ENCODE measurements at regions not wholly inside any gene's neighbourhood (a gene's known extent, or its start where the extent isn't known, plus 50 kb on each side); places are given as distances from the start of the nearest gene placed in this dataset.

DNA sequence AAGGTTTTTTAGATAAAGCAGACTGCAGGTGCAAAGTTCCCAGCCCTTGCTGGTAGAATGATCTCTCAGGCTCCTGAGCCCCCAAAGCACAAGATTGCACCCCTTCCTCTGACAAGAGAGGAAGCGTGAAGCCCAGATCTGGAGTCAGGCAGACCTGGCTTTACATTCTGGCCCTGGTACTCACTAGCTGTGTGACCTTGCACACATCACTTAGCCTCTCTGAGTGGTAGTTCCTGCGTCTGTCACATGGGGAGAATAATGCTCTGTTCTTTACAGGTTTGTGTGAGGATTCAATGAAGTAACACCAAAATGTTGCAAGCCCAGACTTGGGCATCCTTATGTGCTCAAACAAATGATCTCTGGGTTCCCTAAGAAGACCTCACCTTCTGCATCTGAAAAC, 141.5 kb downstream of the SMAD6 start:
- intact Hi-C loops (cut with micrococcal nuclease) = no loop called here
- no peak overlapping the region for H3K27ac Mint-ChIP-seq
- no peak overlapping the region for H3K4me3 Mint-ChIP-seq (ENCODE audit: low read depth)
- H3K36me3 Mint-ChIP-seq (ENCODE audit: low read depth) = no peaks in the 10 kb centered on the region
- no peaks in the 10 kb centered on the region for H3K9me3 Mint-ChIP-seq
- H3K27me3 Mint-ChIP-seq (ENCODE audit: low read depth) = peaks cover 46% of the 10 kb centered on the region
- peaks cover 4% of the 10 kb centered on the region for H3K4me1 Mint-ChIP-seq (ENCODE audit: low read depth)
- DNase-seq (ENCODE audit: low spot score) = no peak

DNA sequence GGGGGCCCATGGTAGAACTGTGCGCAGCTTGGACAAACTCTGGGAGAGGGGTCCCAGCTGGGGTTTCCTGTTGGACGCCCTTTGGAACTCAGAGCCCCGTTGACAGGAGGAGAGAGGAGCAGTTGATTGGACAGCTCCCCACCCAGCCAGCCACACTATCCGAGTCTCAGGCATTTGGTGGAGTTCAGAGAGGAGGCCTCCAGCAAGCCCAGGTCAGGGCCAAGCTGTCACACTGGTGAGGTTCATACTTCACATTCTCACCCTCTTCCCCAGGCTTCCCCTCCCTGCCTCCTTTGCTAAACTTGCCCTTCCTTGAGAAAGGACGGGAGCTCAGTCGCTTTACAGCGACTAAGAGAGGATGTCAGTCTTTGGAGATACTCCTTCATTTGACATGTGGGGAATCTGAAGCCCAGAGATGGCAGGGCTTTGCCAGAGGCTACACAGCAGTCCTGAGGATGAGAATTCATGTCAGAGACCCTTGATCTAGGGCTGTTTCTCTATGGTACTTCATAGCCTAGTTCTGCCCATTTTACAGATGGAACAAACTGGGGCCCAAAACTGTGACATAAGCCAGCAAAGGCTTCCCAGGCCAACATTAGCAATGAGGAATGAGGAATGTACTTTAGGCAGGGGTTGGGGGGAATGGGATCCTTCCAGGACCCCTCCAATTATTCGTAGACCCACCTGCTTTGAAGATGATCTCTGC, 142.2 kb downstream of the SMAD6 start:
- no peak overlapping the region for H3K27ac Mint-ChIP-seq
- H3K36me3 Mint-ChIP-seq (ENCODE audit: low read depth) = no peaks in the 10 kb centered on the region
- no peak for DNase-seq (ENCODE audit: low spot score)
- no peak overlapping the region for H3K4me3 Mint-ChIP-seq (ENCODE audit: low read depth)
- H3K27me3 Mint-ChIP-seq (ENCODE audit: low read depth) = peaks cover 46% of the 10 kb centered on the region
- no peaks in the 10 kb centered on the region for H3K9me3 Mint-ChIP-seq
- peaks cover 4% of the 10 kb centered on the region for H3K4me1 Mint-ChIP-seq (ENCODE audit: low read depth)
- intact Hi-C loops (cut with micrococcal nuclease) = no loop called here

DNA sequence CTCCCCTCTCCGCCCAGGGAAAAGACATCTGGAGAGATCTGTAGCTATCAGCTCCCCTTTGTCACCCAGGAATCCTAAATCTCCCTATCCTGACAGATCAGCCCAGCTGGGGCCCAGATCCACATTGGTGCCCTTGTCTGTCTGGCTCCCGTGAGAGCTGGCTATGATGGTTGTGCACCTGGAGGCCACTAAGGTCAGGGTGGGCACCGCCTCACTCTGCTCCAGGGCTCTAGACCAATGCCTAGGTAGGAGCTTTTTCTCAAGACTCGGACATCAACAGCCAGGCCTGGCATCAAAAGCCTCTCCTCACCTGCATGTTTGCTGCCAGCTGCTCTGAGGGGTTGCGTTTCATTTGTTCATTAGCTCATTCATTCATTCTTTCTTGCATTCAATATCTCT, 142.7 kb downstream of the SMAD6 start:
- H3K27ac Mint-ChIP-seq = no peak overlapping the region
- DNase-seq (ENCODE audit: low spot score) = no peak
- H3K36me3 Mint-ChIP-seq (ENCODE audit: low read depth) = no peaks in the 10 kb centered on the region
- H3K27me3 Mint-ChIP-seq (ENCODE audit: low read depth) = peaks cover 43% of the 10 kb centered on the region
- H3K4me3 Mint-ChIP-seq (ENCODE audit: low read depth) = no peak overlapping the region
- no peaks in the 10 kb centered on the region for H3K9me3 Mint-ChIP-seq
- peaks cover 4% of the 10 kb centered on the region for H3K4me1 Mint-ChIP-seq (ENCODE audit: low read depth)
- intact Hi-C loops (cut with micrococcal nuclease) = no loop called here

DNA sequence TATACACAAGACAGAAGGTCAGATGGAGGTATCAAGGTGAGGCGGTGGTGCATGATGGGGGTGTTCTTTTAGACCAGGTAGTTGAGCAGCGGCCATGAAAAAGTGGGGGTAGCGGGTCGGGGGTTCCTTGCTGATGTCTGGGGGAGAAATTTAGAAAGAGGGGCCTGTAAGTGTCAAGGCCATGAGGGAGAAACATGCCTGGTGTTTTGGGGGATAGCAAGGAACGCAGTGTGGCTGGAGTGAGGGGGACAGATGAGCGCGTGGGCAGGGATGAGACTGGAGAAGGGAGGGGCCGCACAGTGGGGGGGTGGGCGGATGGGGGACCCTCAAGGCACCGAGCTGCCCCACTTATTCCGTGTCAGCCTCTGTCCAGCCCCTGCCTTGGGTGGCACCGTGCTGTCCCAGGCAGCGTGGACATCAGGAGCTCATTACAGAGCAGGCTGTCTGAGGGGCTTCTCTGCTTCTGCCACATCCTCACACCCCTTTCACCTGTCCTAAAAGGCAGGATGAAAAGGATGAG, 143.3 kb downstream of the SMAD6 start:
- no peak for DNase-seq (ENCODE audit: low spot score)
- Mint-ChIP-seq H3K27ac (no peak overlapping the region), H3K9me3 (no peaks in the 10 kb centered on the region), H3K36me3 (ENCODE audit: low read depth) (no peaks in the 10 kb centered on the region), H3K27me3 (ENCODE audit: low read depth) (peaks cover 42% of the 10 kb centered on the region), H3K4me3 (ENCODE audit: low read depth) (no peak overlapping the region), H3K4me1 (ENCODE audit: low read depth) (peaks cover 4% of the 10 kb centered on the region)
- intact Hi-C loops (cut with micrococcal nuclease) = no loop called here

DNA sequence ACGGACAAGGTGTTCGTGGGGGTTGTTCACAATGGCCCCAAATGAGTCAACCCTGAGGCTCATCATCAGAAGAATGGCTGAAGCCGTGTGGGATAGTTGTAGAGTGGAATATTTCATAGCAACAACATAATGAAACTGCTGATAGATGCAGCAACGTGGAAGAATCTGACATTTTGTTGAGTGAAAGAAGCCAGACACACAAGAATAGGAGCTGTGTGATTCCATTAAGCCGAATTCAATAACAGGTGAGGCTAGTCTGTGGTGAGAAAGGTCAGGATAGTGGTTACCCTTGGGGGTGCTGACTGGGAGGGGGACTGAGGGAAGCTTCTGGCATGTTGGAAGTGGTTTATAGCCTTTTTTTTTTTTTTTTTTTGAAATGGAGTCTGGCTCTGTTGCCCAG, 144.0 kb downstream of the SMAD6 start:
- no peak for DNase-seq (ENCODE audit: low spot score)

DNA sequence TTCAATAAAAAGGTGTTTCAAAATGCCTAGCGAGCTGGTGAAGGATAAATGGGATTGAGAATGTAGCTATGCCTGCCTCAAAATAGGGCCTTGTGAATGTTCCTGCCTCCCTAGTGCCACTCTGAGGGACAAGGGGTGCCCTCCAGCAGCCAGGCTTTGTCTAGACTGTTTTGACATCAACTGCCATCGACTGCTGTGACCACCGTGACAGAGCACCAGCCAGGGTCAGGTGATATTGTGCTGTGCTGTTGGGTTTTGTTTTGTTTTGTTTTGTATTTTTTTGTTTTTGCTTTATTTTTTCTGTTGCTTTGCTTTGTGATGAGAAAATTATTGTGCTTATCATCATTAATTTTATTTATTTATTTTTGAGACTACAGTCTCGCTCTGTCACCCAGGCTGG, 144.8 kb downstream of the SMAD6 start:
- DNase-seq (ENCODE audit: low spot score) = no peak
- H3K4me3 Mint-ChIP-seq (ENCODE audit: low read depth) = no peak overlapping the region
- H3K36me3 Mint-ChIP-seq (ENCODE audit: low read depth) = no peaks in the 10 kb centered on the region
- no peaks in the 10 kb centered on the region for H3K9me3 Mint-ChIP-seq
- peaks cover 10% of the 10 kb centered on the region for H3K4me1 Mint-ChIP-seq (ENCODE audit: low read depth)
- intact Hi-C loops (cut with micrococcal nuclease) = no loop called here
- no peak overlapping the region for H3K27ac Mint-ChIP-seq
- peaks cover 29% of the 10 kb centered on the region for H3K27me3 Mint-ChIP-seq (ENCODE audit: low read depth)

More for the DNA sequence above, 144.0 kb downstream of the SMAD6 start:
- intact Hi-C loops (cut with micrococcal nuclease) = no loop called here
- Mint-ChIP-seq H3K4me3 (ENCODE audit: low read depth) (no peak overlapping the region), H3K27me3 (ENCODE audit: low read depth) (peaks cover 37% of the 10 kb centered on the region), H3K4me1 (ENCODE audit: low read depth) (peaks cover 5% of the 10 kb centered on the region), H3K9me3 (no peaks in the 10 kb centered on the region), H3K36me3 (ENCODE audit: low read depth) (no peaks in the 10 kb centered on the region), H3K27ac (no peak overlapping the region)

DNA sequence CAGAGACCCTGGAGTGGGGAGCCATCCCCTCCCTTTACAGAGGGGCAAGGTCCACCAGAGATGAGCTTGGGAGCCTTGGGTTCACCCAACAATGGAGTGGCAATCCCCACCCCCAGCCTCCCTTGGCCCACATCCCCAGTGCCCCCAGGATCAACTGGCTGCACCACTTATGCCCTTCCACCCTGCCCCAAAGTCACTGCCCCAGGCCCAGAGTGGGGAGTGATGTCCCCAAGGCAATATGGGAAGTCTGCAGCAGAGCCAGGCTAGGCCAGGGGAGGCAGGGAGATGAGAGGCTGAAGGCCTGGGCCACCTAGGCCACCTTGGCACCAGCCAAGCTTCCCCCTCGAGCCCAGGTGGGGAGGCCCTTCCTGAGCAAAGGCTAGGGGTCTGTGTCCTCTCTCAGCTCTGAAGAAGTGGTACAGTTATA, 145.5 kb downstream of the SMAD6 start:
- Mint-ChIP-seq H3K27ac (no peak overlapping the region), H3K4me1 (ENCODE audit: low read depth) (peaks cover 11% of the 10 kb centered on the region), H3K27me3 (ENCODE audit: low read depth) (peaks cover 26% of the 10 kb centered on the region), H3K4me3 (ENCODE audit: low read depth) (no peak overlapping the region), H3K9me3 (no peaks in the 10 kb centered on the region), H3K36me3 (ENCODE audit: low read depth) (no peaks in the 10 kb centered on the region)
- intact Hi-C loops (cut with micrococcal nuclease) = no loop called here
- no peak for DNase-seq (ENCODE audit: low spot score)

DNA sequence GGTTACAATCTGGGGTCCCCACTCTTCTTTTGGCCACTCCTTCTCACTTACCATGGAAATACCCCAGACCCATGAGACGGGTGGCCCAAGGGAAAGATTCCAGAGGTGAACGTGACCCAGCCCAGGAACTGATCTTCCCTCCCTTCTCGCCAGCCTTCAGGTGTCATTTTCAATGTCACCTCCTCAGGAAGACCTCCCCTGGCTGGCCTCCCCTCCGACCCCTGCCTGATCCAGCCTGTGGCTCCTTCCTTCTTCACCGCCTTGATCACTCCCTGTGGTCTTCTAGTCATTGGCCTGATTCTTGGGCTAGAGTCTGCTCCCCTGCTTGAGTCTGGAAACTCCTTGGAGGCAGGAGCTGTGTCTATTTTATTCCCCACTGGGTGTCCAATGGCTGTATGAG, 146.1 kb downstream of the SMAD6 start:
- Mint-ChIP-seq H3K4me1 (ENCODE audit: low read depth) (peaks cover 9% of the 10 kb centered on the region), H3K27me3 (ENCODE audit: low read depth) (peaks cover 22% of the 10 kb centered on the region), H3K9me3 (no peaks in the 10 kb centered on the region), H3K4me3 (ENCODE audit: low read depth) (no peak overlapping the region), H3K27ac (no peak overlapping the region), H3K36me3 (ENCODE audit: low read depth) (no peaks in the 10 kb centered on the region)
- DNase-seq (ENCODE audit: low spot score) = no peak
- intact Hi-C loops (cut with micrococcal nuclease) = no loop called here

DNA sequence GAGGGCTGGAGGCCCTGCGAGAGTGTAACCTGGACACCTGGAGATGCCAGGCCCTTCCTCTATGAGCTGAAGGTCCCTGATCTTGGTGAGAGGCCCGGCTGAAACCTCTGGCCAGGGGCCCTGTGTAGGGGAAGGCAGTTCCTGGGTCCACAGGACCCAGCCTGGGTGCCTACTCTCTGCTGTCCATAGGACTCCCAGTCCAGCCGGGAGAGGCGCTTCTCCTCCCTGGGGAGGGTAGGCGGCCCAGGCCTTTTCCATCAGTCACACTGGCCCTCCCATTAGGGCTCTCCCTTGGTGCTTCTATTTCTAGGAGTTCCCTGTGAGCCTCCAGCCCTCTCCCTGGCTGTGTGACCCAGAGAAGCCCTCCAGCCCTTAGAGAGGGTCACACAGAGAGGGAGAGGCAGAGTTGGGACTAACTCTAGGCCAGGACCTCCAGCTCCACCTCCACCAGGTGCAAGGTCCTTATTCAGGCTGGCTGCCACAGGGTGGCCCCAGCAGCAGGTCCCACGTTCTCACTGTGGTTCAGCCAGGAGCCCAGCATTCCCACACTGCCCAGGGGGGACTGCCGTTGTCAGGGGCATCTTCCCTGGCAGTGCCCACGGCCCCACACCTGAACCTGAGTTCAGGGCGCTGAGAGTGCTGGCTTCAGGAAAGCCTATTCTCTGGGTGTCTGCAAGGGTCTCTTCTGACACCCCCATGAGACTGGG, 146.8 kb downstream of the SMAD6 start:
- Mint-ChIP-seq H3K9me3 (no peaks in the 10 kb centered on the region), H3K27me3 (ENCODE audit: low read depth) (peaks cover 17% of the 10 kb centered on the region), H3K4me1 (ENCODE audit: low read depth) (peaks cover 9% of the 10 kb centered on the region), H3K36me3 (ENCODE audit: low read depth) (no peaks in the 10 kb centered on the region), H3K27ac (no peak overlapping the region), H3K4me3 (ENCODE audit: low read depth) (no peak overlapping the region)
- no peak for DNase-seq (ENCODE audit: low spot score)
- intact Hi-C loops (cut with micrococcal nuclease) = no loop called here

DNA sequence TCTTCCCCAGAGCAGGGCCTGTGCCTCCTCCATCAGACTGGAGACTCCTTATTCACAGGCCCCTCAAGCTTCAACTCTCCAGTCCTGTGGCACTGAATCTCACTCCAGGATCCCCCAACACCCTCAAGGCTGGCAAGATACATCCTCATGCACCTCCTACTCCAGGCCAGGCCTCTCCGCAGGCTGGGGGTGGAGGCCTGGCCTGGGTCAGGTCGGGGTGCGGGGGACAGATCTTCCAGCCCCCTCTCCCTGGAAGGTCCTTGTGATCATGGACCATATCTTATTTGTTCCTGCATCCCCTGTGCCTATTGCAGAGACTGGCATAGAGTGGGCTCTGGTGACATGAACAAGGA, 147.3 kb downstream of the SMAD6 start:
- intact Hi-C loops (cut with micrococcal nuclease) = no loop called here
- no peaks in the 10 kb centered on the region for H3K9me3 Mint-ChIP-seq

DNA sequence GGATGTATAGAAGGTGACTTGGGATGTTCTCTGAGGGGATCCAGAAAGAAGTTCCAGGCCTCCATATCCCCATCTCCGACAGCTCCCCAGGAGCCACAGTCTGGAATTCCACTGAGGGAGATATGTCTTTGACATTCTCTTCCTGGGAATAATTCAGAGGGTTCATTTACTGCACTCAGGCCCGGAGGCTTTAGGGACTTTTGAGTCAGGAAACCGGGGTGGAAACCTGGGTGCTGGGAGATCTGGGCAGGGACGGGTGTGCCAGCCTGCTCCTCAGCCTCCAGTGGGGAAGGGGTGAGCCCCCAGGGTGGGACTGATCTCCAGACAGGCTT, 147.7 kb downstream of the SMAD6 start:
- intact Hi-C loops (cut with micrococcal nuclease) = loop anchor here (2.0 kb wide), 1 partner anchor 245 kb away; no protein-coding TSS in a partner anchor
- Mint-ChIP-seq H3K36me3 (ENCODE audit: low read depth) (no peaks in the 10 kb centered on the region), H3K27me3 (ENCODE audit: low read depth) (peaks cover 11% of the 10 kb centered on the region), H3K27ac (no peak overlapping the region), H3K4me1 (ENCODE audit: low read depth) (peaks cover 9% of the 10 kb centered on the region), H3K9me3 (no peaks in the 10 kb centered on the region), H3K4me3 (ENCODE audit: low read depth) (no peak overlapping the region)
- no peak for DNase-seq (ENCODE audit: low spot score)

More for the DNA sequence above, 147.3 kb downstream of the SMAD6 start:
- Mint-ChIP-seq H3K4me1 (ENCODE audit: low read depth) (peaks cover 9% of the 10 kb centered on the region), H3K36me3 (ENCODE audit: low read depth) (no peaks in the 10 kb centered on the region), H3K27ac (no peak overlapping the region), H3K4me3 (ENCODE audit: low read depth) (no peak overlapping the region), H3K27me3 (ENCODE audit: low read depth) (peaks cover 14% of the 10 kb centered on the region)
- DNase-seq (ENCODE audit: low spot score) = no peak

DNA sequence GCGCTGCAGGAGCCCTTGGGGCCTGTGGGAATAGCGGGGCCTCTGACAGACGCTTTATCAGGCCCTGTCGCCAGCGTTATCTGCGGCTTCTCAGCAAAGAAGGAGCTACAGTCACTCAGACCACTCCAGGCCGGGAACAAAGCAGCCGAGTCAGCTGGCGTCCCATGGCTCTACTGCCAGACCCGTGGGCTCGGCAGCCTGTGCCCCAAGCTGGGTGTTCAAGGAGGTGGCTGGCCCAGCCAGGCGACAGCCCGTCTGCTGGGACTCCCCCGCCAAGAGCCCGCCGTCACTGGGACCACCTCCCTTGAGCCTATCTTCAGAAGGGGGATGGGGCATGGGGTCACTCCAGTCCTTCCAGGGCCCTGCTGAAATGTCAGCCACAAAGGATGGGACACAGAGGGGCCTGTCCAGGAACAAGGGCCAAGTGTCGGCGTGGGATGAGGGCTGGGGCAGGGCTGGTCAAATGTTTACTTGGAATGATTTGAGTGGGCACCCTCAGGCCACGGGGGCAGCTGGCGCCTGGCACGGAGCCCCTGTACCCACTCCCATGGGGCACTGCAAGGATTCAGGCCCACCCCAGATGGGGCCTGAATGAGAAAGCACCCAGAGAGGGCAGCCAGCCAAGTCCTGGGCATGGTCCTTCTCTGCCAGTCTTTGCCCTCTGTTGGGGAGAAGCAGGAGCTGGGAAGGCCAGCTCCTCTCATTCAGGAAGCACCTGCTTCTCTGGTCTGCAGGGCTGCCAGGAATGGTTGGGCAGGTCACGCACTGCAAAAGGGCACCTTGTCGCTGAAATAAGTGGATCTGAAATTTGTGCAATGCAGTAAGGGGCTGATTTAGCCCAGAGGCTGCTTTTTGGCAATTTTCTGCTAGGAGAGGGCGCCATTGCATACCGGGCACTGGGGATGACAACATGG, 148.3 kb downstream of the SMAD6 start:
- intact Hi-C loops (cut with micrococcal nuclease) = loop anchor here (2.0 kb wide), 1 partner anchor 246 kb away; no protein-coding TSS in a partner anchor
- DNase-seq (ENCODE audit: low spot score) = no peak
- Mint-ChIP-seq H3K27me3 (ENCODE audit: low read depth) (peaks cover 6% of the 10 kb centered on the region), H3K4me3 (ENCODE audit: low read depth) (no peak overlapping the region), H3K27ac (no peak overlapping the region), H3K36me3 (ENCODE audit: low read depth) (no peaks in the 10 kb centered on the region), H3K4me1 (ENCODE audit: low read depth) (peaks cover 9% of the 10 kb centered on the region), H3K9me3 (no peaks in the 10 kb centered on the region)

DNA sequence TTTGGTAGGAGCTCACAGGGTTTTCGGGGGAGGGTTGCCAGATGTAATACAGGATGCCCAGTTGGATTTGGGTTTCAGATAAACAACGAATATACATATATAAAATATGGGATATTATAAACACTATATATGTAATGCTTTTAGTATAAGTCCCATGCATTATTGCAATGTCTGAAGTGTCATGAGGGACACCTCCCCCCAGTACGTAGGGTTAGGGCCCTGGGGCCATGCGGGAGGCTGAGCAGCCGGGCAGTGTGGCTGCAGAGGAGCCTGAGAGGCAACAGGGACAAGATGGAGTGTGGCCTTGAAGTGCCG, 148.9 kb downstream of the SMAD6 start:
- DNase-seq (ENCODE audit: low spot score) = no peak
- Mint-ChIP-seq H3K4me3 (ENCODE audit: low read depth) (no peak overlapping the region), H3K27ac (no peak overlapping the region), H3K27me3 (ENCODE audit: low read depth) (peaks cover 6% of the 10 kb centered on the region), H3K36me3 (ENCODE audit: low read depth) (no peaks in the 10 kb centered on the region), H3K9me3 (no peaks in the 10 kb centered on the region), H3K4me1 (ENCODE audit: low read depth) (peaks cover 9% of the 10 kb centered on the region)
- intact Hi-C loops (cut with micrococcal nuclease) = loop anchor here (2.0 kb wide), 1 partner anchor 246 kb away; no protein-coding TSS in a partner anchor

Data from activated T-helper 2 cell treated with anti-CD3 and anti-CD28 coated beads, Interferon-gamma antibody, Interleukin-2, Interleukin-4, amounts not matched to agents 10 μg/mL and 5 μg/mL and 100 μg/mL, durations not matched to agents 14 hours and 24 hours and 36 hours (primary cell).